ENCODE measurements at regions not wholly inside any gene's neighbourhood (a gene's known extent, or its start where the extent isn't known, plus 50 kb on each side); places are given as distances from the start of the nearest gene placed in this dataset.

- TF ChIP-seq, protein P1, sequence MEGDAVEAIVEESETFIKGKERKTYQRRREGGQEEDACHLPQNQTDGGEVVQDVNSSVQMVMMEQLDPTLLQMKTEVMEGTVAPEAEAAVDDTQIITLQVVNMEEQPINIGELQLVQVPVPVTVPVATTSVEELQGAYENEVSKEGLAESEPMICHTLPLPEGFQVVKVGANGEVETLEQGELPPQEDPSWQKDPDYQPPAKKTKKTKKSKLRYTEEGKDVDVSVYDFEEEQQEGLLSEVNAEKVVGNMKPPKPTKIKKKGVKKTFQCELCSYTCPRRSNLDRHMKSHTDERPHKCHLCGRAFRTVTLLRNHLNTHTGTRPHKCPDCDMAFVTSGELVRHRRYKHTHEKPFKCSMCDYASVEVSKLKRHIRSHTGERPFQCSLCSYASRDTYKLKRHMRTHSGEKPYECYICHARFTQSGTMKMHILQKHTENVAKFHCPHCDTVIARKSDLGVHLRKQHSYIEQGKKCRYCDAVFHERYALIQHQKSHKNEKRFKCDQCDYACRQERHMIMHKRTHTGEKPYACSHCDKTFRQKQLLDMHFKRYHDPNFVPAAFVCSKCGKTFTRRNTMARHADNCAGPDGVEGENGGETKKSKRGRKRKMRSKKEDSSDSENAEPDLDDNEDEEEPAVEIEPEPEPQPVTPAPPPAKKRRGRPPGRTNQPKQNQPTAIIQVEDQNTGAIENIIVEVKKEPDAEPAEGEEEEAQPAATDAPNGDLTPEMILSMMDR (IDR thresholded peaks at IDR 0.05), result no peak
- H3K36me3 Mint-ChIP-seq (ENCODE audit: low read depth), result no peaks in the 10 kb centered on the region
- no peaks in the 10 kb centered on the region for H3K9me3 Mint-ChIP-seq
- H3K27ac Mint-ChIP-seq, result no peak overlapping the region
- H3K27me3 Mint-ChIP-seq (ENCODE audit: low read depth, poor library complexity), result peaks cover 5% of the 10 kb centered on the region
- no peaks in the 10 kb centered on the region for H3K4me1 Mint-ChIP-seq
- DNase-seq, result no peak
- H3K4me3 Mint-ChIP-seq, result no peak overlapping the region
These were observed 305.5 kb upstream of the PKN2 start for GRCh38 chr1:88378560-88378959.

DNA sequence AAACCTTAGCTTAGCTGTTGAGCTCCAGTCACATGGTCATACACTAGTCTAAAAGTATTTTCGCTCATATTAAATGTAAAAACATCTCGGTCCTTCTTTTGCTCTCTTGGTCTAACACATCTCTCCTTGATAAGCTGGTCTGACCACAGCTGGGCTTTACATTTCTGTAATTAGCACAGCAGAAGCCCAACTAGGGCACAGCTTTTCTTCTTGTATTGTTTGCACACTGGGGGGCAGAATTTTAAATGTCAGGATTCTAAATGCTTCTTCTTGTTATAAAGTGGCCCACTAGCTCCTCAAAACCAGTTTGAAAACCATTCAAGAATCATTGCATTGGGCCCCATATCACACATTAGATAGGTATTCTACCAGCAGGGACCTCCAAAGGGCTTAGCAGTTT lies 289.1 kb upstream of the PKN2 start:
- TF ChIP-seq, protein P1 (IDR thresholded peaks at IDR 0.05), result no peak

DNA sequence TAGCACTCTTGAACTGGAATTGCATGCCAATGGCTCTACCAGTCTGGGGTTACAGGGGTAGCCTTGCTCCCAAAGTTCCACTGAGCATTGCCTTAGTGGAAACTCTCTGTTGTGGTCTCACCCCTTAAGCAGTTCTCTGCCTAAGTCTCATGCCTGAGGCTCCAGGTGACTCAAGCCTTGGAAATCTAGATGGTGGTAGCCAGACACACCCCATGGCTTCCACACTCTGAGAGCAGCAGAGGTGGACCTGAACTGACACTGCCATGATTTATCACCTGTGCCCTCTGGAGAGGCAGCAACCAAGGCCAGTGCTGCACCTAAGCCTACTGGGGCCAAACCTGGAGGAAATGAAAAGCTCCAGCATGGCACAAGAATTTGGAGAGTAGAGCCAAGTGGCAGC lies 285.7 kb upstream of the PKN2 start:
- Mint-ChIP-seq H3K36me3 (ENCODE audit: low read depth) (peaks cover 6% of the 10 kb centered on the region), H3K4me1 (peaks cover 17% of the 10 kb centered on the region), H3K9me3 (peaks cover 11% of the 10 kb centered on the region), H3K27ac (no peak overlapping the region), H3K27me3 (ENCODE audit: low read depth, poor library complexity) (no peaks in the 10 kb centered on the region), H3K4me3 (no peak overlapping the region)
- TF ChIP-seq, protein P1 (IDR thresholded peaks at IDR 0.05), result no peak
- DNase-seq, result no peak

More for the DNA sequence above, 289.1 kb upstream of the PKN2 start:
- Mint-ChIP-seq H3K4me1 (peaks cover 5% of the 10 kb centered on the region), H3K27me3 (ENCODE audit: low read depth, poor library complexity) (no peaks in the 10 kb centered on the region), H3K4me3 (no peak overlapping the region), H3K9me3 (peaks cover 15% of the 10 kb centered on the region), H3K36me3 (ENCODE audit: low read depth) (peaks cover 6% of the 10 kb centered on the region), H3K27ac (no peak overlapping the region)
- DNase-seq, result no peak

GRCh38 chr1:88399690-88400089 lies 284.4 kb upstream of the PKN2 start:
- Mint-ChIP-seq H3K36me3 (ENCODE audit: low read depth) (peaks cover 6% of the 10 kb centered on the region), H3K4me3 (no peak overlapping the region), H3K27ac (no peak overlapping the region), H3K27me3 (ENCODE audit: low read depth, poor library complexity) (no peaks in the 10 kb centered on the region), H3K4me1 (peaks cover 17% of the 10 kb centered on the region), H3K9me3 (peaks cover 5% of the 10 kb centered on the region)
- TF ChIP-seq, protein P1 (IDR thresholded peaks at IDR 0.05), result no peak
- no peak for DNase-seq

GRCh38 chr1:88401313-88401712 lies 282.8 kb upstream of the PKN2 start:
- Mint-ChIP-seq H3K4me1 (peaks cover 17% of the 10 kb centered on the region), H3K27me3 (ENCODE audit: low read depth, poor library complexity) (no peaks in the 10 kb centered on the region), H3K4me3 (no peak overlapping the region), H3K36me3 (ENCODE audit: low read depth) (peaks cover 6% of the 10 kb centered on the region), H3K9me3 (peaks cover 5% of the 10 kb centered on the region), H3K27ac (no peak overlapping the region)
- TF ChIP-seq, protein P1 (IDR thresholded peaks at IDR 0.05), result no peak
- DNase-seq, result no peak

DNA sequence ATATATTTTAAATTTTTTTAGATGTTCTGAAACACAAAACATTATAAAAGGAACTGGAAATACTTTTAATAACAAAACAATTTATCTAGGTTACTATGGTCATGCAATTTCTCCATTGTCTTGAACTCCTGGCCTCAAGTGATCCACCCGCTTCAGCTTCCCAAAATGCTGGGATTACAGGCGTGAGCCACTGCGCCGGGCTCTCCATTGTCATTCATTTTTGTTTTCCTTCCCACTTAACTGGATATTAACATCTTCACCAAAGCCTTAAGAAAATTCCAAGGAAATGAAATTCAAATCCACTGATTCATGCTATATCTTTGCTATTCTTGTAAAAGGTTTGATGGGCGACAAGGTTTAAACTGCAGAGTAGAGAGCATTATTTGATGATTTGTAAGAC lies 279.5 kb upstream of the PKN2 start:
- Mint-ChIP-seq H3K27me3 (ENCODE audit: low read depth, poor library complexity) (no peaks in the 10 kb centered on the region), H3K27ac (peak overlapping the region; percentile 85), H3K9me3 (peaks cover 11% of the 10 kb centered on the region), H3K4me1 (peaks cover 13% of the 10 kb centered on the region), H3K36me3 (ENCODE audit: low read depth) (peaks cover 7% of the 10 kb centered on the region), H3K4me3 (no peak overlapping the region)
- TF ChIP-seq, protein P1 (IDR thresholded peaks at IDR 0.05), result no peak
- DNase-seq, result no peak
